IPS-20b (cell line): ENCODE measurements at regions not wholly inside any gene's neighbourhood (a gene's known extent, or its start where the extent isn't known, plus 50 kb on each side); places are given as distances from the start of the nearest gene placed in this dataset.
"Not testable (repeated sequence)": the region's sequence is repeated elsewhere in the genome, so short reads cannot be mapped to it uniquely, and the experiment has no call there.

Experiments used
- H3K27ac ChIP-seq: one replicate; pipeline ENCODE4 v1.5.1; 2013; ENCODE audit warnings: low read length
- H3K27me3 ChIP-seq: 2 replicates; pipeline ENCODE4 v1.6.1; 2013; ENCODE audit warnings: mild to moderate bottlenecking, low read length, inconsistent platforms; ENCODE audit not compliant: insufficient read depth
- H3K36me3 ChIP-seq: 2 replicates; pipeline ENCODE4 v1.6.1; 2013; ENCODE audit warnings: low read depth, mild to moderate bottlenecking, inconsistent platforms, low read length, moderate library complexity; ENCODE audit not compliant: insufficient read depth
- H3K4me1 ChIP-seq: 2 replicates; pipeline ENCODE4 v1.6.1; 2013; ENCODE audit warnings: mild to moderate bottlenecking, control low read depth, inconsistent platforms, low read length, moderate library complexity; ENCODE audit not compliant: insufficient read depth
- H3K4me3 ChIP-seq: 2 replicates; pipeline ENCODE4 v1.5.1; 2013; ENCODE audit warnings: mild to moderate bottlenecking, low read length, inconsistent platforms
- H3K9ac ChIP-seq: 2 replicates; pipeline ENCODE4 v1.6.1; 2013; ENCODE audit warnings: low read depth, mild to moderate bottlenecking, inconsistent platforms, low read length, moderate library complexity
- H3K9me3 ChIP-seq: 2 replicates; pipeline ENCODE4 v1.6.1; 2013; ENCODE audit warnings: mild to moderate bottlenecking, low read depth, low read length, inconsistent platforms; ENCODE audit not compliant: insufficient read depth

- no peaks in the 10 kb centered on the region for H3K27me3 ChIP-seq
- no peak overlapping the region for H3K27ac ChIP-seq
- H3K9me3 ChIP-seq: no peaks in the 10 kb centered on the region
- no peaks in the 10 kb centered on the region for H3K4me1 ChIP-seq
- H3K9ac ChIP-seq: no peak overlapping the region
- no peaks in the 10 kb centered on the region for H3K36me3 ChIP-seq
- H3K4me3 ChIP-seq: no peak overlapping the region
Observed at GRCh38 chr11:114955923-114956322, 277.6 kb downstream of the NXPE2 start.

GRCh38 chr11:114956566-114956965, 278.2 kb downstream of the NXPE2 start:
- Histone ChIP-seq H3K27ac (no peak overlapping the region), H3K36me3 (no peaks in the 10 kb centered on the region), H3K27me3 (no peaks in the 10 kb centered on the region), H3K9ac (no peak overlapping the region), H3K4me3 (no peak overlapping the region), H3K4me1 (no peaks in the 10 kb centered on the region), H3K9me3 (no peaks in the 10 kb centered on the region)

DNA sequence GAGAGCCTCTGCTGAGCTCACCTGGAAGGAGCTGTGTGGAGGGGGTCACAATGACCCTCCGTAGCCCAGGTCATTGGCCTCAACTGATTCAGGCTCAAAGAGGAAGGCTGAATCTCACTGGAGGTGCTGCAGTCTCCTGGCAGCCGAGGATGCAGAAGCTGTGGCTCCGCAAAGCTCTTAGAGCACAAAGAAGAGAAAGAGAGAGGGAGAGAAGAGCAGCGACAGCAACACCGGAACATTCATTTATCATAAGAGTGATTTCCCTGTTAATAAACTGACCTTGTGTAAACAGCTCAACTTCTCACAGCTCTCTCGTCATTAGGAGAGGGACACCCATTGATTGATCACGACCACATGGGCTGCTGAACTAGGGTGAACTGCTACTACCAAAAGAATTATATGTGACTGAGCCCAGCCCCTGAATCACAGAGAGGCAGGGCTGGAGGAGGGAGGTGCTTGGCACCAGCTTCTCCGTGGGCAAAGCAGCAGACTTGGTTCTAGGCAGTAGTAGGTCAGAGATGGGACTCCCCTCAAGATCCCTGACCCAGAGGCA, 281.7 kb downstream of the NXPE2 start:
- no peaks in the 10 kb centered on the region for H3K27me3 ChIP-seq
- no peak overlapping the region for H3K4me3 ChIP-seq
- H3K9ac ChIP-seq: no peak overlapping the region
- no peaks in the 10 kb centered on the region for H3K36me3 ChIP-seq
- no peaks in the 10 kb centered on the region for H3K4me1 ChIP-seq
- H3K9me3 ChIP-seq: no peaks in the 10 kb centered on the region
- H3K27ac ChIP-seq: no peak overlapping the region

DNA sequence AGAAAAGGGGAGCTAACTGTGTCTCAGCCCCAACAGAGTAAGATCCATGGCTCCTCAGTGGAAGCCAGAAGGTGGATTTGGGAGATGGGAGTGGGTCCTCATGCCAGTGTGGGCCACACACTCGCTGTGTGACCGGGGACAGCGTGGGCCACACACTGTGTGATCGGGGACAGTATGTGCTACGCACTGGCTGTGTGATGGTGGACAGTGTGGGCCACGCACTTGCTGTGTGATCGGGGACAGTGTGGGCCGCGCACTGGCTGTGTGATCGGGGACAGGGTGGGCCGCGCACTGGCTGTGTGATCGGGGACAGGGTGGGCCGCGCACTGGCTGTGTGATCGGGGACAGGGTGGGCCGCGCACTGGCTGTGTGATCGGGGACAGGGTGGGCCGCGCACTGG, 282.5 kb downstream of the NXPE2 start:
- H3K9ac ChIP-seq, H3K4me3 ChIP-seq, H3K36me3 ChIP-seq, H3K27ac ChIP-seq, H3K27me3 ChIP-seq, H3K4me1 ChIP-seq, H3K9me3 ChIP-seq: not testable (repeated sequence)

DNA sequence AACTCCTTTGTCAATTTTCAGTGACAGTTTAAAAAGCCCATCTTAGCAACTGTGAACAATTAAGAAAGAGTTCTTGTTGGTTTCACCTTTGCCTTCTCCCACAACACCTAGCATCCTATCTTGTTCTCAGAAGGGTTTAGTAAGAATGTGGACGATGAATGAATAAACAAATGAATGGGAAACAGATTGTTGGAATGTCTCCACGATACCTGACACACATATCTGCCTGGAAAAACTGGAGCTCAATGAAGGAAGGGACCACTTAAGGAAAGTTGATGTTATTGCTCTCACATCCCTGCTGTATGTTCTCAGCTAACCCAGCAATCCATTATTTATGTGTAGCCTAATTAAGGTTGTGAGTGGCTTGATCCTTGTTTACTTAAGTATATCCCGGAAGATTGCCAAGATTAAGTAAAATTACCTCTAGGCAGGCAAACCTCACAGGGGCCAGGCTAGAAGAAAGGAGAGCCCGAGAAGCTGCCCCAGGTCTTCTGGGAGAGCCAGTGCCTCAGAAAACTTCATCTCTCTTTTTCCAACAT, 286.4 kb downstream of the NXPE2 start:
- Histone ChIP-seq H3K36me3 (no peaks in the 10 kb centered on the region), H3K4me1 (no peaks in the 10 kb centered on the region), H3K4me3 (no peak overlapping the region), H3K27ac (no peak overlapping the region), H3K27me3 (no peaks in the 10 kb centered on the region; the same call in 1 of the 2 replicates), H3K9me3 (no peaks in the 10 kb centered on the region), H3K9ac (no peak overlapping the region)

- Histone ChIP-seq H3K9me3 (no peaks in the 10 kb centered on the region), H3K9ac (no peak overlapping the region), H3K27ac (no peak overlapping the region), H3K27me3 (no peaks in the 10 kb centered on the region; the same call in 1 of the 2 replicates), H3K36me3 (no peaks in the 10 kb centered on the region), H3K4me1 (peaks cover 9% of the 10 kb centered on the region), H3K4me3 (no peak overlapping the region)
Observed at GRCh38 chr11:114970927-114971645, 292.8 kb downstream of the NXPE2 start.

DNA sequence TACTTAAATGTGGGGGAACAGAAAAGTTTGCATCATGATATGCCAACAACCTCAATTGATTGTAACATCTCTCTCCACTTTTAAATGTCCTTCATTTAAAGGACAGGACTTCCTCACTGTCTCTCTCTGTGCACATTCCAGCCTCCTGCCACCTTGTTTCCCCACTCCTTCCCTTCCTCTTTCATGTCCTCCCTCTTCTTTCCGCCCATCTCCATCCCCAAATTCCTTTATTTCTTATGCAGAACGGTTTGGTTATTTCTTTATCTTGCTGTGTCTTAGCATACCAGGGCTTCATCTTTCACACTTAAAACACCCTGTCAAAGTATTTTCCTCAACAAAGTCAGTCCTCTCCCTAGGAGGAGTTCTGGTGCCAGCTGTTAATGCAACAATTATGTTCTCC, 293.8 kb downstream of the NXPE2 start:
- no peaks in the 10 kb centered on the region for H3K9me3 ChIP-seq
- peaks cover 9% of the 10 kb centered on the region for H3K4me1 ChIP-seq
- H3K36me3 ChIP-seq: no peaks in the 10 kb centered on the region
- H3K27me3 ChIP-seq: no peaks in the 10 kb centered on the region
- no peak overlapping the region for H3K27ac ChIP-seq
- 0 out of 2 replicates have a peak overlapping the region, but pooled peaks have one; percentile 17 for H3K4me3 ChIP-seq
- no peak overlapping the region for H3K9ac ChIP-seq

GRCh38 chr11:114977651-114978050, 299.3 kb downstream of the NXPE2 start:
- H3K4me3 ChIP-seq: no peak overlapping the region
- H3K4me1 ChIP-seq: peaks cover 3% of the 10 kb centered on the region; the same call in 1 of the 2 replicates
- no peaks in the 10 kb centered on the region for H3K9me3 ChIP-seq
- no peaks in the 10 kb centered on the region for H3K36me3 ChIP-seq
- no peak overlapping the region for H3K9ac ChIP-seq
- H3K27me3 ChIP-seq: no peaks in the 10 kb centered on the region
- no peak overlapping the region for H3K27ac ChIP-seq

GRCh38 chr11:114982141-114982540, 303.8 kb downstream of the NXPE2 start:
- no peaks in the 10 kb centered on the region for H3K9me3 ChIP-seq
- no peaks in the 10 kb centered on the region for H3K36me3 ChIP-seq
- no peak overlapping the region for H3K27ac ChIP-seq
- no peaks in the 10 kb centered on the region for H3K4me1 ChIP-seq
- no peak overlapping the region for H3K9ac ChIP-seq
- no peaks in the 10 kb centered on the region for H3K27me3 ChIP-seq
- H3K4me3 ChIP-seq: no peak overlapping the region

GRCh38 chr11:114984611-114985163, 306.4 kb downstream of the NXPE2 start:
- no peaks in the 10 kb centered on the region for H3K4me1 ChIP-seq
- no peaks in the 10 kb centered on the region for H3K36me3 ChIP-seq
- no peak overlapping the region for H3K4me3 ChIP-seq
- H3K9me3 ChIP-seq: no peaks in the 10 kb centered on the region
- H3K27ac ChIP-seq: no peak overlapping the region
- no peak overlapping the region for H3K9ac ChIP-seq
- H3K27me3 ChIP-seq: no peaks in the 10 kb centered on the region

- no peaks in the 10 kb centered on the region for H3K9me3 ChIP-seq
- no peak overlapping the region for H3K27ac ChIP-seq
- H3K36me3 ChIP-seq: no peaks in the 10 kb centered on the region
- no peaks in the 10 kb centered on the region for H3K27me3 ChIP-seq
- no peak overlapping the region for H3K9ac ChIP-seq
- H3K4me3 ChIP-seq: no peak overlapping the region
- no peaks in the 10 kb centered on the region for H3K4me1 ChIP-seq
Observed at GRCh38 chr11:114986365-114986764, 308.0 kb downstream of the NXPE2 start.

DNA sequence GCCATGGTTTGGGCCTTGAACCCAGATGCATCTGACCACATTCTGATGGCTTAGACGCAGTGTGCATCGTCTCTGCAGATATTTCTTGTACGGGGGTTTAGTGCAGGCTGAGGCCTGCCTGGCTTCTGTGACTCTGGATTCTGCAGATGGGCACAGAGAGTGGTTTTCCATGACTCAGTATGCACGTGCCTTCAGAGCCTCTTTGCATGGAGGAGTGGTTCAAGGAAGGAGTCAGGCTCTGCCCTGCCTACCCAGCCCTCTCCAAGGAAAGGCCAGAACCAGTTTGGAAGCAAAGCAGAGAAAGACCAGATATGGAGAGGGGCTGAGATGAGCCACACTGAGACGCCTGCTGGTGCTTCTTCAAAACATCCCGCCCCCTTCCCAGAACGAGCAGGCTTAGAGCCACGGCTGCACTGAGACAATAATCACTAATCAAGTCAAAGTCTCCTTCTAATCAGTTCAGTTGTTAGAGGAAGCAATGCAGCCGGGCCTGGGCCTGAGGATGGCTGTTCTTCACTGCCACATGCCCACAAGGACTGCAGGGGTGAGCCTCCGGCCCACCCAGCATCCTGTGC, 308.9 kb downstream of the NXPE2 start:
- Histone ChIP-seq H3K27me3 (no peaks in the 10 kb centered on the region), H3K9ac (no peak overlapping the region), H3K36me3 (no peaks in the 10 kb centered on the region), H3K9me3 (no peaks in the 10 kb centered on the region), H3K27ac (no peak overlapping the region), H3K4me1 (no peaks in the 10 kb centered on the region), H3K4me3 (no peak overlapping the region)
